ENCODE measurements at regions not wholly inside any gene's neighbourhood (a gene's known extent, or its start where the extent isn't known, plus 50 kb on each side); places are given as distances from the start of the nearest gene placed in this dataset.

DNA sequence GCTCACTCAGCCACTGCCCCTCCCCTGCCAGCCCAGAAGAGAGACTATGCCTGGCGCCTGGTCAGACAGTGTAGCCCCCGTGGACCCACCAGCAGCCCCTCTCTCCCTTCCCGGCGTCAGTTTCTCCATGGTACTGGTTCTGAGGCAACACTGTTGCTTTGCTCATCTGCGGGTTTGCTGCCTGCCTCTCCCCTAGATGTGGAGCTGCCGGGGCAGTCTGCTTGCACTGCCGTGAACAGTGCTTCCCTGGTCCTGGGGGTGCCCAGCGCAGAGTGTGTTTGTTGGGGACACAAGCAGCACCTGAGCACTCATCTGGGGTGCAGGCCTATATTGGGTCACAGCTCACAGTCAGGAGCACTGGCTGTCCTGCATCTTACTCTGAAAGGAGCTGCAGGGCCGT, 309.9 kb downstream of the NDUFA10 start:
- TF ChIP-seq, protein P1, sequence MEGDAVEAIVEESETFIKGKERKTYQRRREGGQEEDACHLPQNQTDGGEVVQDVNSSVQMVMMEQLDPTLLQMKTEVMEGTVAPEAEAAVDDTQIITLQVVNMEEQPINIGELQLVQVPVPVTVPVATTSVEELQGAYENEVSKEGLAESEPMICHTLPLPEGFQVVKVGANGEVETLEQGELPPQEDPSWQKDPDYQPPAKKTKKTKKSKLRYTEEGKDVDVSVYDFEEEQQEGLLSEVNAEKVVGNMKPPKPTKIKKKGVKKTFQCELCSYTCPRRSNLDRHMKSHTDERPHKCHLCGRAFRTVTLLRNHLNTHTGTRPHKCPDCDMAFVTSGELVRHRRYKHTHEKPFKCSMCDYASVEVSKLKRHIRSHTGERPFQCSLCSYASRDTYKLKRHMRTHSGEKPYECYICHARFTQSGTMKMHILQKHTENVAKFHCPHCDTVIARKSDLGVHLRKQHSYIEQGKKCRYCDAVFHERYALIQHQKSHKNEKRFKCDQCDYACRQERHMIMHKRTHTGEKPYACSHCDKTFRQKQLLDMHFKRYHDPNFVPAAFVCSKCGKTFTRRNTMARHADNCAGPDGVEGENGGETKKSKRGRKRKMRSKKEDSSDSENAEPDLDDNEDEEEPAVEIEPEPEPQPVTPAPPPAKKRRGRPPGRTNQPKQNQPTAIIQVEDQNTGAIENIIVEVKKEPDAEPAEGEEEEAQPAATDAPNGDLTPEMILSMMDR (IDR thresholded peaks at IDR 0.05): no peak
- no peak for TF ChIP-seq POLR2A (IDR thresholded peaks at IDR 0.05)
